Fibroblast of lung (primary cell): ENCODE measurements at regions not wholly inside any gene's neighbourhood (a gene's known extent, or its start where the extent isn't known, plus 50 kb on each side); places are given as distances from the start of the nearest gene placed in this dataset.
"Not testable (repeated sequence)": the region's sequence is repeated elsewhere in the genome, so short reads cannot be mapped to it uniquely, and the experiment has no call there.

Experiments
- DNase-seq, 2 donors: peaks; one replicate each; pipeline versions ENCODE4 v3.0.0 to v3.0.0-alpha.2; 2010; ENCODE audit warnings: low read depth in 2 of 2
- H2AFZ ChIP-seq: 2 replicates; pipeline ENCODE4 v1.5.1; 2012; ENCODE audit warnings: low read length, control low read depth, inconsistent platforms
- H3K27ac ChIP-seq: 2 replicates; pipeline ENCODE4 v1.5.1; 2011; ENCODE audit warnings: low read length, control low read depth; ENCODE audit not compliant: insufficient read depth
- H3K27me3 ChIP-seq: 2 replicates; pipeline ENCODE4 v1.5.1; 2011; ENCODE audit warnings: mild to moderate bottlenecking, low read length; ENCODE audit not compliant: control insufficient read depth, insufficient read depth
- H3K36me3 ChIP-seq: 2 replicates; pipeline ENCODE4 v1.5.1; 2011; ENCODE audit warnings: low read length; ENCODE audit not compliant: control insufficient read depth, insufficient read depth
- H3K4me1 ChIP-seq: 2 replicates; pipeline ENCODE4 v1.5.1; 2011; ENCODE audit warnings: low read length; ENCODE audit not compliant: control insufficient read depth, insufficient read depth; ENCODE audit errors: extremely low read depth
- H3K4me2 ChIP-seq: 2 replicates; pipeline ENCODE4 v1.5.1; 2011; ENCODE audit warnings: low read length, control low read depth; ENCODE audit not compliant: insufficient read depth; ENCODE audit errors: extremely low read depth
- H3K4me3 ChIP-seq, 4 experiments: fragments of 200-600 bp in 1 of 4; sonication (generic) in 1 of 4; replicated peaks in 1 of 4; 2 replicates each; pipeline ENCODE4 v1.5.1; 2011 to 2016; ENCODE audit warnings: low read length in 4 of 4, low read depth in 3 of 4, mild to moderate bottlenecking in 3 of 4, control low read depth in 2 of 4, inconsistent platforms in 1 of 4, mixed read lengths in 1 of 4; ENCODE audit not compliant: insufficient read depth in 1 of 4; ENCODE audit errors: control extremely low read depth in 1 of 4
- H3K79me2 ChIP-seq: 2 replicates; pipeline ENCODE4 v1.5.1; 2012; ENCODE audit warnings: mild to moderate bottlenecking, low read length, inconsistent platforms; ENCODE audit not compliant: control insufficient read depth, insufficient read depth
- H3K9ac ChIP-seq: 2 replicates; pipeline ENCODE4 v1.5.1; 2011; ENCODE audit warnings: mild to moderate bottlenecking, low read length, control low read depth; ENCODE audit not compliant: insufficient read depth
- H3K9me3 ChIP-seq: 2 replicates; pipeline ENCODE4 v1.5.1; 2012; ENCODE audit warnings: low read depth, low read length; ENCODE audit not compliant: control insufficient read depth, insufficient read depth
- H4K20me1 ChIP-seq: 2 replicates; pipeline ENCODE4 v1.5.1; 2011; ENCODE audit warnings: low read length; ENCODE audit not compliant: control insufficient read depth, insufficient read depth; ENCODE audit errors: extremely low read depth
- CTCF ChIP-seq, 2 donors: IDR thresholded peaks in 1 of 2; conservative IDR thresholded peaks in 1 of 2; 1 replicate in 1 of 2; 2 replicates in 1 of 2; pipeline ENCODE4 v1.5.1; 2011 to 2012; ENCODE audit warnings: low read length in 2 of 2, control low read depth in 1 of 2, inconsistent platforms in 1 of 2, low read depth in 1 of 2, mild to moderate bottlenecking in 1 of 2
- EZH2 ChIP-seq: IDR thresholded peaks from 2 replicates; pipeline ENCODE4 v1.5.1; 2012; ENCODE audit warnings: low read length, control low read depth, mild to moderate bottlenecking; ENCODE audit errors: missing control alignments

- DNase-seq: no peak
- no peak for TF ChIP-seq CTCF (conservative IDR thresholded peaks at IDR 0.05 in 1 of 2, IDR thresholded peaks at IDR 0.05 in 1 of 2; ENCODE audit: low read depth in 1 of 2, low read length in 2 of 2)
- no peak for TF ChIP-seq EZH2
Measured at GRCh38 chr5:2352101-2352861, 399.2 kb downstream of the IRX2 start.

GRCh38 chr5:2349768-2350167 lies 401.7 kb downstream of the IRX2 start:
- H3K36me3 ChIP-seq, H3K9ac ChIP-seq, H3K27ac ChIP-seq, H3K9me3 ChIP-seq, H3K4me3 ChIP-seq, H3K27me3 ChIP-seq, H3K4me1 ChIP-seq, H4K20me1 ChIP-seq, H3K4me2 ChIP-seq, H3K79me2 ChIP-seq, DNase-seq, H2AFZ ChIP-seq: not testable (repeated sequence)

More at GRCh38 chr5:2352101-2352861, 399.2 kb downstream of the IRX2 start:
- no peak overlapping the region for H3K27ac ChIP-seq
- no peaks in the 10 kb centered on the region for H3K4me1 ChIP-seq
- no peak overlapping the region for H3K4me3 ChIP-seq
- H3K4me2 ChIP-seq: no peak overlapping the region
- H3K9ac ChIP-seq: no peak overlapping the region
- H2AFZ ChIP-seq: no peak overlapping the region
- H4K20me1 ChIP-seq: no peaks in the 10 kb centered on the region
- no peaks in the 10 kb centered on the region for H3K79me2 ChIP-seq
- no peaks in the 10 kb centered on the region for H3K36me3 ChIP-seq
- no peaks in the 10 kb centered on the region for H3K9me3 ChIP-seq
- no peaks in the 10 kb centered on the region for H3K27me3 ChIP-seq

GRCh38 chr5:2338686-2339085 lies 412.8 kb downstream of the IRX2 start:
- Histone ChIP-seq H3K27ac (no peak overlapping the region), H2AFZ (no peak overlapping the region), H3K4me1 (no peaks in the 10 kb centered on the region), H3K27me3 (no peaks in the 10 kb centered on the region), H4K20me1 (no peaks in the 10 kb centered on the region), H3K4me2 (no peak overlapping the region), H3K36me3 (no peaks in the 10 kb centered on the region), H3K9me3 (no peaks in the 10 kb centered on the region), H3K9ac (no peak overlapping the region), H3K79me2 (no peaks in the 10 kb centered on the region), H3K4me3 (no peak overlapping the region)
- TF ChIP-seq CTCF (conservative IDR thresholded peaks at IDR 0.05 in 1 of 2, IDR thresholded peaks at IDR 0.05 in 1 of 2; ENCODE audit: low read depth in 1 of 2, low read length in 2 of 2) (no peak), EZH2 (no peak)
- DNase-seq: no peak
